Progenitor cell of endocrine pancreas (in vitro differentiated cells): ENCODE measurements at regions not wholly inside any gene's neighbourhood (a gene's known extent, or its start where the extent isn't known, plus 50 kb on each side); places are given as distances from the start of the nearest gene placed in this dataset.
"Not testable (repeated sequence)": the region's sequence is repeated elsewhere in the genome, so short reads cannot be mapped to it uniquely, and the experiment has no call there.

Experiments
- DNase-seq: peaks from one replicate; pipeline ENCODE4 v3.0.0; 2021; ENCODE audit warnings: low spot score; ENCODE audit not compliant: unreplicated experiment
- H3K27ac Mint-ChIP-seq: 2 replicates; pipeline ENCODE4 v1.8.0; 2021; ENCODE audit warnings: mild to moderate bottlenecking, moderate library complexity, mixed read lengths
- H3K27me3 Mint-ChIP-seq: 2 replicates; pipeline ENCODE4 v1.8.0; 2021; ENCODE audit warnings: mixed read lengths
- H3K36me3 Mint-ChIP-seq: 2 replicates; pipeline ENCODE4 v1.8.0; 2022; ENCODE audit warnings: mixed read lengths; ENCODE audit not compliant: insufficient read depth
- H3K4me1 Mint-ChIP-seq: 2 replicates; pipeline ENCODE4 v1.8.0; 2021; ENCODE audit warnings: low read depth, mixed read lengths
- H3K4me3 Mint-ChIP-seq: 2 replicates; pipeline ENCODE4 v1.8.0; 2021; ENCODE audit warnings: low read depth, mild to moderate bottlenecking, moderate library complexity, mixed read lengths
- H3K9me3 Mint-ChIP-seq: 2 replicates; pipeline ENCODE4 v1.8.0; 2021; ENCODE audit warnings: low read depth, mixed read lengths
- TF ChIP-seq, protein P1 (sequence below): fragments of 200-600 bp; sonication (generic); IDR thresholded peaks from one replicate; pipeline ENCODE4 v1.5.0; 2021; ENCODE audit warnings: antibody characterized with exemption, mild to moderate bottlenecking; ENCODE audit not compliant: unreplicated experiment

DNA sequence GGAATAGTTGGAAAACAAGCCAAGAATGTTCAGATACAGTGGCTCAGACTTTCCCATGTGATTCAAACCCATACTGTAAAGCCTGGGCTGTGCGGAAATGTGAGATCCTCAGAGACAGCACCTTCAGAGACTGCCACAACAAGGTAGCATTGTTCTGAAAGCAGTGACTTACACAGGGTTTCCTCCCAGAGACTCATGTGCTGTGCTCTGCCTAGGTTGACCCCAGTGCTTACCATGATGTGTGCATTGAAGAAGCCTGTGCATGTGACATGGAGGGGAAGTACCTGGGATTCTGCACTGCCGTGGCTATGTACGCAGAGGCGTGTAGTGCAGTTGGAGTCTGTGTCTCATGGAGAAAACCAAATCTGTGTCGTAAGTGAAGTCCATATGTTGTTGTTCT is 219.4 kb downstream of the LRRK2 start:
- peaks cover 30% of the 10 kb centered on the region for H3K27me3 Mint-ChIP-seq
- H3K27ac Mint-ChIP-seq: peak overlapping the region; percentile 41
- H3K4me1 Mint-ChIP-seq: peaks cover 2% of the 10 kb centered on the region
- H3K36me3 Mint-ChIP-seq: no peaks in the 10 kb centered on the region
- TF ChIP-seq, protein P1, sequence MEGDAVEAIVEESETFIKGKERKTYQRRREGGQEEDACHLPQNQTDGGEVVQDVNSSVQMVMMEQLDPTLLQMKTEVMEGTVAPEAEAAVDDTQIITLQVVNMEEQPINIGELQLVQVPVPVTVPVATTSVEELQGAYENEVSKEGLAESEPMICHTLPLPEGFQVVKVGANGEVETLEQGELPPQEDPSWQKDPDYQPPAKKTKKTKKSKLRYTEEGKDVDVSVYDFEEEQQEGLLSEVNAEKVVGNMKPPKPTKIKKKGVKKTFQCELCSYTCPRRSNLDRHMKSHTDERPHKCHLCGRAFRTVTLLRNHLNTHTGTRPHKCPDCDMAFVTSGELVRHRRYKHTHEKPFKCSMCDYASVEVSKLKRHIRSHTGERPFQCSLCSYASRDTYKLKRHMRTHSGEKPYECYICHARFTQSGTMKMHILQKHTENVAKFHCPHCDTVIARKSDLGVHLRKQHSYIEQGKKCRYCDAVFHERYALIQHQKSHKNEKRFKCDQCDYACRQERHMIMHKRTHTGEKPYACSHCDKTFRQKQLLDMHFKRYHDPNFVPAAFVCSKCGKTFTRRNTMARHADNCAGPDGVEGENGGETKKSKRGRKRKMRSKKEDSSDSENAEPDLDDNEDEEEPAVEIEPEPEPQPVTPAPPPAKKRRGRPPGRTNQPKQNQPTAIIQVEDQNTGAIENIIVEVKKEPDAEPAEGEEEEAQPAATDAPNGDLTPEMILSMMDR: no peak
- no peak overlapping the region for H3K4me3 Mint-ChIP-seq
- no peak for DNase-seq
- H3K9me3 Mint-ChIP-seq: no peaks in the 10 kb centered on the region

GRCh38 chr12:40446385-40446784 is 221.6 kb downstream of the LRRK2 start:
- H3K4me3 Mint-ChIP-seq: no peak overlapping the region
- H3K36me3 Mint-ChIP-seq: no peaks in the 10 kb centered on the region
- H3K9me3 Mint-ChIP-seq: no peaks in the 10 kb centered on the region
- peaks cover 34% of the 10 kb centered on the region for H3K27me3 Mint-ChIP-seq
- H3K4me1 Mint-ChIP-seq: peaks cover 6% of the 10 kb centered on the region
- no peak overlapping the region for H3K27ac Mint-ChIP-seq
- TF ChIP-seq, protein P1: peak; percentile 56
- DNase-seq: no peak

DNA sequence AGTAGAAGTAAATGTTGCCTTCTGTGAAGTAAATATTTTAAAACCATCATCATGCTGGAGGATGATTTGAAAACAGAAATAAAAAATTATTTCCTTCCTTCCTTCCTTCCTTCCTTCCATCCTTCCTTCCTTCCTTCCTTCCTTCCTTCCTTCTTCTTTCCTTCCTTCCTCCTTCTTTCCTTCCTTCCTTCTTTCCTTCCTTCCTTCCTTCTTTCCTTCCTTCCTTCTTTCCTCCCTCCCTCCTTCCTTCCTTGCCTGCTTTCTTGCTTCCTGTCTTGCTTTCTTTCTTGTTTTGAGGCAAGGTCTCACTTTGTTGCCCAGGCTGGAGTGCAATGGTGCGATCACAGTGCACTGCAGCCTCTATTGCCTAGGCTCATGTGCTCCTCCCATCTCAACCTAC is 223.7 kb downstream of the LRRK2 start:
- H3K27ac Mint-ChIP-seq, H3K9me3 Mint-ChIP-seq, H3K36me3 Mint-ChIP-seq, H3K4me1 Mint-ChIP-seq, H3K4me3 Mint-ChIP-seq, DNase-seq: not testable (repeated sequence)
- peaks cover 42% of the 10 kb centered on the region for H3K27me3 Mint-ChIP-seq

DNA sequence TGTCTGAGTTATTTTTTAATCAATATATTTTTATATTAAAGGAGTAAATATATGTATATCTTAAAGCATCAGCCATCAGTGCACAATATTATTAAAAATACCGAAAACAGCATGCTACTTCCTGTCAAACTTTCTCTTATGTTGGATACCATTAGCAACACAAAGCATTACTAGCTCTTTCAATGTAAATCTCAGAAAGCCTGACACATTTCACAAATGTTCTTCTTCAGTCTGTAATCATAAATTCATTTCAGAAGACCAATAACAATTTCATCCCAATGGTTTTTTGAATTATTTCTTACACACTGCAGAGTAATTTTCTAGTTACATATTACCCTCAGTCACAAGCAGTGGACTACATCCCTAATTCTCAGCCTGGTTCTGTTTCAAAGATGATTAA is 226.9 kb downstream of the LRRK2 start:
- TF ChIP-seq, protein P1: no peak
- Mint-ChIP-seq H3K9me3 (no peaks in the 10 kb centered on the region), H3K4me3 (no peak overlapping the region), H3K27ac (no peak overlapping the region), H3K27me3 (peaks cover 37% of the 10 kb centered on the region), H3K4me1 (peaks cover 5% of the 10 kb centered on the region), H3K36me3 (no peaks in the 10 kb centered on the region)
- no peak for DNase-seq

DNA sequence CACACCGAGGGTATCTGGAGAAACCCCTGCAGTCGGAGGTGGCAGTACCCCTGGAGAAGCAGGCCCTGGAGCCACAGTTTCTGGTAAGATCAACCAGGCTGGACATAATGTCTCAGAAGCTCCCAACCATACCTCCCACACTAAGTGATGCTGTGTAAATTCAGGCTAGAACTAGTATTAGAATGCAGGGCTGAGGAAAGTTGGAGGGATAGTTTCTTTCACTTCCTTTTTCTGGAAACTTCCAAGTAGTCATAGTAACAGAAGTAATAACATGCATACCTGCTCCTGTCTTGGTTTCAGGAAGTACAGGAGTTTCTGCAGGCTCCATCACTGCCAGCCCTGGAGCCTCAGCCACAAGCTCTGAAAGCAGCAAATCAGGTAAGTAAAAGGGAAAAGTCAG is 228.1 kb upstream of the CNTN1 start:
- Mint-ChIP-seq H3K36me3 (no peaks in the 10 kb centered on the region), H3K9me3 (peaks cover 3% of the 10 kb centered on the region), H3K27me3 (peaks cover 18% of the 10 kb centered on the region), H3K4me1 (no peaks in the 10 kb centered on the region), H3K4me3 (no peak overlapping the region), H3K27ac (no peak overlapping the region)
- DNase-seq: no peak
- TF ChIP-seq, protein P1: no peak

DNA sequence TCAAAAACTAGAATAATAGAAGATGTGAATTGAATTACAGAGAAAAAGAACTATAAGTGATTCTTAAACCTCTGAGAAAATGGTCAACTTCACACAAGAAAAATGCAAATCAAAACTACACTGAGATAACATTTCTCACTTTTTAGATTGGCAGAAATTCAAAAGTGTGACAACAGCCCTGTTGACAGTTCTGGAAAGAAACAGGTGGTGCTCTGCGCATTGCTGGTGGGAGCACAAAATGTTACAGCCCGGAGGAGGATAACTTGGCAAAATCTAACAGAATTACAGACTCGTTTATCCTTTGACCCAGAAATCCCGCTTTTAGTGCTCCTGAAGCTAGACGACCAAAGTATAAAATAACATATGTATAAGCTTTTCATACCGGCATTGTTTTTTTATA is 222.5 kb upstream of the CNTN1 start:
- Mint-ChIP-seq H3K36me3 (no peaks in the 10 kb centered on the region), H3K9me3 (no peaks in the 10 kb centered on the region), H3K27me3 (peaks cover 6% of the 10 kb centered on the region), H3K27ac (no peak overlapping the region), H3K4me1 (peaks cover 2% of the 10 kb centered on the region), H3K4me3 (no peak overlapping the region)
- TF ChIP-seq, protein P1: no peak
- DNase-seq: no peak
